Sigmoid colon (tissue), 6 donors: ENCODE measurements at regions not wholly inside any gene's neighbourhood (a gene's known extent, or its start where the extent isn't known, plus 50 kb on each side); places are given as distances from the start of the nearest gene placed in this dataset.
"Not testable (repeated sequence)": the region's sequence is repeated elsewhere in the genome, so short reads cannot be mapped to it uniquely, and the experiment has no call there.

Experiments
- DNase-seq: peaks from one replicate; pipeline ENCODE4 v3.0.0-alpha.2; 2019
- H3K27ac ChIP-seq, 4 donors: fragments of 200-600 bp; sonication (generic); one replicate each; pipeline ENCODE4 v1.5.1; 2016 to 2019; ENCODE audit warnings: mild to moderate bottlenecking in 1 of 4
- H3K27me3 ChIP-seq, 3 donors: fragments of 200-600 bp; sonication (generic); one replicate each; pipeline ENCODE4 v1.5.1; 2019; ENCODE audit warnings: mild to moderate bottlenecking in 1 of 3
- H3K36me3 ChIP-seq, 4 donors: fragments of 200-600 bp; sonication (generic); one replicate each; pipeline ENCODE4 v1.5.1; 2016 to 2019
- H3K4me1 ChIP-seq, 4 donors: fragments of 200-600 bp; sonication (generic); one replicate each; pipeline ENCODE4 v1.5.1; 2017 to 2019
- H3K4me3 ChIP-seq, 4 donors: fragments of 200-600 bp; sonication (generic); one replicate each; pipeline ENCODE4 v1.5.1; 2017 to 2019; ENCODE audit warnings: mild to moderate bottlenecking in 2 of 4, moderate library complexity in 1 of 4
- H3K9me3 ChIP-seq, 4 donors: fragments of 200-600 bp in 3 of 4; sonication (generic) in 3 of 4; one replicate each; pipeline versions ENCODE4 v1.5.1 to v1.6.1; 2013 to 2019
- CTCF ChIP-seq, 4 experiments: fragments of 450-650 bp in 3 of 4; fragments of 200-600 bp in 1 of 4; IDR thresholded peaks; one replicate each; pipeline ENCODE4 v1.5.1; 2016 to 2019; ENCODE audit warnings: antibody characterized with exemption in 4 of 4, mild to moderate bottlenecking in 3 of 4, moderate library complexity in 2 of 4
- EP300 ChIP-seq, 4 donors: sonication (generic); formaldehyde crosslinking; IDR thresholded peaks; one replicate each; pipeline ENCODE4 v1.6.1; 2017; ENCODE audit warnings: antibody characterized with exemption in 4 of 4
- POLR2A ChIP-seq, 2 donors: fragments of 450-650 bp; IDR thresholded peaks; one replicate each; pipeline ENCODE4 v1.6.1; 2016; ENCODE audit warnings: antibody characterized with exemption in 2 of 2, mild to moderate bottlenecking in 2 of 2, moderate library complexity in 2 of 2
- POLR2AphosphoS5 ChIP-seq, 4 donors: sonication (generic); formaldehyde crosslinking; IDR thresholded peaks; one replicate each; pipeline ENCODE4 v1.6.1; 2017; ENCODE audit warnings: antibody characterized with exemption in 4 of 4
- whole genome bisulfite sequencing, 2 donors: extraction: QIAGEN DNeasy Blood & Tissue Kit; methylation state at CpG; one replicate each; pipeline ENCODE4 v1.1.7; 2013; 5-methylcytosine and 5-hydroxymethylcytosine counted together
- intact Hi-C: fragments of 100-400 bp; cut with DNase I; formaldehyde crosslinking; loops from one replicate; pipeline ENCODE4 v1.15.1; 2023
- donor health status: healthy with polysubstance abuse.
- donor health status: healthy.

GRCh38 chr5:82635561-82636288 is 357.6 kb upstream of the RPS23 start:
- no peaks in the 10 kb centered on the region for H3K36me3 ChIP-seq
- peaks cover 0 to 14% (median 5%) of the 10 kb centered on the region in 4 donors for H3K4me1 ChIP-seq
- H3K27me3 ChIP-seq, result no peaks in the 10 kb centered on the region
- TF ChIP-seq POLR2A (IDR thresholded peaks at IDR 0.05), result no peak
- TF ChIP-seq CTCF (IDR thresholded peaks at IDR 0.05), result no peak
- no peak for TF ChIP-seq POLR2AphosphoS5 (IDR thresholded peaks at IDR 0.05)
- no peak for TF ChIP-seq EP300 (IDR thresholded peaks at IDR 0.05)
- H3K4me3 ChIP-seq, result no peak overlapping the region
- 21 to 58% methylated on average over 4 of the region's 4 CpGs for WGBS, 2 donors
- no peak overlapping the region for H3K27ac ChIP-seq
- no peak for DNase-seq
- intact Hi-C loops, result no loop called here
- H3K9me3 ChIP-seq, result no peaks in the 10 kb centered on the region

GRCh38 chr5:82628364-82628910 is 350.3 kb upstream of the RPS23 start:
- Histone ChIP-seq H3K27me3 (no peaks in the 10 kb centered on the region), H3K4me1 (peaks cover 0 to 3% (median 0%) of the 10 kb centered on the region in 4 donors), H3K4me3 (no peak overlapping the region), H3K9me3 (no peaks in the 10 kb centered on the region), H3K36me3 (no peaks in the 10 kb centered on the region), H3K27ac (no peak overlapping the region)
- intact Hi-C loops, result no loop called here
- TF ChIP-seq POLR2A (IDR thresholded peaks at IDR 0.05) (no peak), EP300 (IDR thresholded peaks at IDR 0.05) (no peak), CTCF (IDR thresholded peaks at IDR 0.05) (no peak), POLR2AphosphoS5 (IDR thresholded peaks at IDR 0.05) (no peak)
- no peak for DNase-seq
- WGBS, 2 donors, result 57 to 66% methylated on average over 1 of the region's 1 CpG

GRCh38 chr5:82626905-82627591 is 348.9 kb upstream of the RPS23 start:
- H3K9me3 ChIP-seq, H3K27me3 ChIP-seq, H3K4me3 ChIP-seq, DNase-seq, H3K36me3 ChIP-seq, intact Hi-C loops, H3K4me1 ChIP-seq, H3K27ac ChIP-seq: not testable (repeated sequence)
- WGBS, 2 donors, result 91 to 95% methylated on average over 4 of the region's 4 CpGs

GRCh38 chr5:82626012-82626411 is 347.9 kb upstream of the RPS23 start:
- intact Hi-C loops, H3K4me3 ChIP-seq, H3K27ac ChIP-seq, DNase-seq, H3K27me3 ChIP-seq, H3K36me3 ChIP-seq, H3K9me3 ChIP-seq, H3K4me1 ChIP-seq: not testable (repeated sequence)
- WGBS, 2 donors, result 19 to 69% methylated on average over 1 of the region's 1 CpG

- H3K4me3 ChIP-seq, result no peak overlapping the region
- no peaks in the 10 kb centered on the region for H3K27me3 ChIP-seq
- TF ChIP-seq CTCF (IDR thresholded peaks at IDR 0.05), result no peak
- TF ChIP-seq POLR2A (IDR thresholded peaks at IDR 0.05), result no peak
- TF ChIP-seq EP300 (IDR thresholded peaks at IDR 0.05), result no peak
- no peak for TF ChIP-seq POLR2AphosphoS5 (IDR thresholded peaks at IDR 0.05)
- WGBS, 2 donors, result 27 to 93% methylated on average over 1 of the region's 1 CpG
- H3K27ac ChIP-seq, result no peak overlapping the region
- no peak for DNase-seq
- no peaks in the 10 kb centered on the region for H3K36me3 ChIP-seq
- no peaks in the 10 kb centered on the region for H3K9me3 ChIP-seq
- intact Hi-C loops, result no loop called here
- no peaks in the 10 kb centered on the region for H3K4me1 ChIP-seq
These were observed 345.9 kb upstream of the RPS23 start for GRCh38 chr5:82624062-82624461.
